NCI-H2107 treated with DMSO at 0.1 percent for 48 hours (cell line): ENCODE measurements at regions not wholly inside any gene's neighbourhood (a gene's known extent, or its start where the extent isn't known, plus 50 kb on each side); places are given as distances from the start of the nearest gene placed in this dataset.
"Not testable (repeated sequence)": the region's sequence is repeated elsewhere in the genome, so short reads cannot be mapped to it uniquely, and the experiment has no call there.

Experiments
- DNase-seq: peaks from one replicate; lab custom pipeline; 2025; ENCODE audit not compliant: unreplicated experiment; lab: John Stamatoyannopoulos, UW

DNA sequence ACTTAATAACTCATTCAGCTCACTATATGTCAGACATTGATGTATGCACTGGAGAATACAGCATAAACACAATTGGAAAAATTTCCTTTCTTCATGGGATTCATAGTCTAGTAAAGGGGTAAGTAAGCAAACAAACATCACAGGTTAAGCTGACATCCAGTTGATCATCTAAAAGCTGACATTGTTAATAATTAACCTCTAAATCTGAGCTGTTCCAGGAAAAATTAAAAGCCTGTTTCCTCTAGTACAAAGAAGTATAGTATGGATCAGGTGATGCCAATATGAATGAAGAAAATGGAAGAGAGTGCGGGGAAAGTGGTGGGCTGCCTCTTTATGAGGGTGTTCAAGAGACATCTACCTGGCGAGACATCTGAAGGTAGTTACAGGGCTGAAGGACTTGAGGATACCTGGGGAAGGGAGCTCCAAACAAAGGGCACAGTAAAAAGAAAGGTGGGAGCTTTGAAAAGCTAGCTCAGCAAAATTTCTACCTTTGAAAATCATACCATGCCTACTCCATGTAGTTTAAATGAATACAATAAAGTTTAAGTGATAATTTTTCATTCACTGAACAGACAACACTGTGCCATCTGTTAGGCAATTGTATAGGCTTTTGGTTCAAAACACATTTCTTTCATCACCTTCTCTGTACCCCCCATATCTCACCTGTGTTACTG, 619.3 kb downstream of the TRIB2 start:
- no peak for DNase-seq

DNA sequence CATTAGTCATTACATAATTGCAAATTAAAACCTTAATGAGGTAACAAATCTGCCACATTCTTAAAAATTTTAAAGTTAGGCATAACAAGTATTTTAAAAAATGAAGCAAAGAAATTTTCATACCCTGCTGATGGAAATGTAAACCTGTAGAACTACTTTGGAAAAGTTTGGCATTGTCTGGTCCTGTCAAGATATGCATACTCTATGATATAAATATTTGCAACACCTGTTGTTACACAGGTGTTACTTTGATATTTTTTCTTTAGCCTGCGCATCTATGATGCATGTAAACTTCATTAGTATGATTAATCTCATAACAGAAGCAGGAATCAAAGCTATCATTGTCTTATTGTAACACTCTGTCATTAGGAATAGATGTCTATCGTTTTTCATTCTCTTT, 634.3 kb downstream of the TRIB2 start:
- no peak for DNase-seq

DNA sequence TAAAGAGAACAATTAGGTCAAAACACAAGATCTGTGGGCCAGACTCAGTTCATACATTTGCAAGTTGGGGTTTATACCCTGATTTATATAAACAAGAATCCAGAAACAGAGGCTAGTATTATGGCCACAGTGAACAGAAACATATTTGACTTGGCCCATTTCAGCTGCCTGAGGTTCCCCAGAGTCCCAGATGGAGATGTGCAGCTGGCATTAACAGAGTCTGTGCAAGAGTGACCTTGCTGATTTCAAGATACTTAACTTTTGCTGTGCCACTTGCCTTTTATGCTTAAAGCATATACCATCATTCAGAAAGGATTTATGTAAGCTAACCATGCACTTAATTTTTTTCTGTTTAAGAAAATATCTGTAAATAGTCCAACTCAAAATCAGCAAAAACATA, 636.3 kb downstream of the TRIB2 start:
- no peak for DNase-seq

DNA sequence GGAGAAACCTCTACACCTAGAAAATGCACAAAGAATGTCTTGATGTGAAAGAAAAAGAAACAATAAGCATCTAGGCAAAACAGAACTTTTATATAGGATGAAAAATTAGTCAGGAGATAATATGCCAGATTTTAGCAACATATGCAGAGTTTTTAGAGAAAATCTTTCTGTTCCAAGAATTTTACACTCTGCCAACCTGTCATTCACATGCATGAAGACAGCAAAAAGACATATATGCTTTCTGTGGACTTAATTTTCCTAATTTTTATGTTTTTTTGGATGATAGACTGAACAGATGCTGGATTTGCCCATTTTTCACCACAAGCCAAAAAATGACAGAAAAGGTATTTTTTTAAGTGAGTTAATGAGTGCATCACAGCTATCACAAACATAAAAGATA, 637.3 kb downstream of the TRIB2 start:
- DNase-seq: no peak

DNA sequence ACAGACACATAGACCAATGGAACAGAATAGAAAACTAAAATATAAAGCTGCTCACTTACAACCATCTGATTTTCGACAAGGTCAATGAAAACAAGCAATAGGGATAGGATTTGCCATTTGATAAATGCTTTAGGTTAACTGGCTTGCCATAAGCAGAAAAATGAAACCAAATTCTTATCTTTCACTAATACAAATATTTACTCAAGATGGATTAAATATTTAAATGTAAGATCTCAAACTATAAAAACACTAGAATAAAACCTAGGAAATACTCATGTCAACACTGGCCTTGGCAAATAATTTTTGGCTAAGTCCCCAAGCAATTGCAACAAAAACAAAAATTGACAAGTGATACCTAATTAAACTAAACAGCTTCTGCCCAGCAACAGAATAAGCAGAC, 665.2 kb downstream of the TRIB2 start:
- not testable (repeated sequence) for DNase-seq

DNA sequence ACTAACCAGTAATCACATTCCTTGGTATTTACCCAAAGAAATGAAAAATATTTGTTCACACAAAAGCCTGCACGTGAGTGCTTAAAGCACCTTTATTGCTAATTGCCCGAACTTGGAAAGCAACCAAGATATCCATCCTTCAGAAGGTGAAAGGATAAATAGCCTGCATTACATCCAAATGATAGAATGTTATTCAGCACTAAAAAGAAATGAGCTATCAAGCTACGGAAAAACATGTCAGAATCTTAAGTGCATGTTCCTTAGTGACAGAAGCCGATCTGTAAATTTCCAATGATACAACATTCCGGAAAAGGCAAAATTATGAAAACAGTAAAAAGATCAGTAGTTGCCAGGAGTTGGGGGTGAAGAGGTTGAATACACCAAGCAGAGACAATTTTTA, 672.4 kb downstream of the TRIB2 start:
- not testable (repeated sequence) for DNase-seq

DNA sequence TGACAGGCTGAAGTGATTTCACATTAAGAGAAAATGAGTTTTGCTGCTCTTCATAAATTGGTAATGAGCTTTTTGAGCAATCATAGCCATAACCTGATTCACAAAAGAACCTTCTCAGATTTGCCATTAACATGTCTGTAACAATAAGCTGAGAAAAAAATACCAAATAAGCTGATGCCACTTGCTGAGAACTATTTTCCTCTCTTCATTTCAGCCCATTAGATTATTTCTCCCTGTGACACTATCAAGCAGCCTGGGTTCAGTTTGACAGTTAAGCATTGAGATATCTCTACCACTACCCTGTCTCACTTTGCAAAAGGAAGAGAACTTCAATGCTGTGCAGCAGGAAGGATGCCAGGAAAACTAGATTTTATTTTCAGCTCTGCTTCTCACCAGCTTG, 673.9 kb downstream of the TRIB2 start:
- no peak for DNase-seq

DNA sequence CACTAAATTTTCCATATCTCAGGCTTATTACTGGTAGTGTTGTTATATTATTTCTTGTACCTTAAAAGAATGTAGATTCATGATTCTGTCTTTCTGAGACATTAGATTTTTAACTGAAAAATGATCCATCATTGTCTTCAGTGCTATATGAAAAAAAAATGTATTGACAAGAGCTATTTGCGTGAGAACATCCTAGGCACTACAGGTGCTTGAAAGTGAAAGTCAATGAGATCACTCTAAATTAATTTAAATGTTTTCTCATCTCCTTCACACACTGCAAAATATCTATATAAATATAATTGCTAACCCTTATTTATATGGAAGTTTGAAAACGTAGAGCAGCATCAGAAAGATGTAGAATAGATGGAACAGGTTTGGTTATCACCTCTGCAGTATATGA, 684.6 kb downstream of the TRIB2 start:
- DNase-seq: no peak

DNA sequence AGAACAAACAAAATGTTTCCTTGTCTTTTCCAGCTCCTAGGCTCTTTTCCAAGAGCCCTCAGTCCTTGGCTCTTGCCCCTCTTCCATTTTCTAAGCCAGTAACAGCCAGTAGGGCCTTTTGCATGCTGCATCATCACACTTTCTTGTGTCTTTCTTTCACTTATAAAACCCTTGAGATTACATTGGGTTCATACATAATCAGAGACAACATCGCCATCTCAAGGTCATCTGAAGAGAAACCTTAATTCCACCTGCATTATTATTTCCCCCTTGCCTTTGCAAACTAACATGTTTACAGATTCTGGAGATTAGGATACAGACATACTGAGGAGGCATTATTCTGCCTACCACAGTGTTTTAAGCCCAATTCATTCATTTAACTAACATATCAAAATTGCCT, 697.3 kb downstream of the TRIB2 start:
- no peak for DNase-seq

DNA sequence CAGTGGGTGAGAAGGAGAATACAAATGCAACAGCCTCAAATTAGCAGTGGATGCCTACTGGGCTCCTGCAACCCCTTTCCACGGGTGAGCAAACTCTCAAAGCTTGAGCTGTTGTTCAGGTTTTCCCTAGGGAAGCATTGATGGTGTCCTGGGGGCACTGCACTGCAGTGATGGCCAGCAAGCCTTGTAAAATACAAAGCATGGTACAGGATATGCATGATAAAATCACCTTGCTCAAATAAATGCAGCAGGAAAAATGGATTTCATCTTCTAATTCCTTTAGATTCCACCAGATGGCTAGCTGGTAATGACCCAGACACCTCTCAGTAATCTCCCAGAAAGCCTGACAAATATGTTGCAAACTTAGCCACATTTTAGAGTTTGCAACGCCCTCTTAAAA, 698.2 kb downstream of the TRIB2 start:
- DNase-seq: no peak

DNA sequence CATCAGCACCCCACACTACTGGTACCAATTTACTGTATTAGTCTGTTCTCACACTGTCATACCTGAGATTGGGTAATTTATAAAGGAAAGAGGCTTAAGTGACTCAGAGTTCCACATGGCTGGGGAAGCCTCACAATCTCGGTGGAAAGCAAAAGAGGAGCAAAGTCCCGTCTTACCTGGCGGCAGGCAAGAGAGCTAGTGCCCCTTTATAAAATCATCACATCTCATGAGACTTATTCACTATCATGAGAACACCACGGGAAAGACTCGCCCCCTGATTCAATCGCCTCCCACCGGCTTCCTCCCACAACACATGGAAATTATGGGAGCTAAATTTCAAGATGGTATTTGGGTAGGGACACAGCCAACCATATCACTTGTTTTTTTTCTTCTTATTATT, 717.2 kb downstream of the TRIB2 start:
- no peak for DNase-seq

DNA sequence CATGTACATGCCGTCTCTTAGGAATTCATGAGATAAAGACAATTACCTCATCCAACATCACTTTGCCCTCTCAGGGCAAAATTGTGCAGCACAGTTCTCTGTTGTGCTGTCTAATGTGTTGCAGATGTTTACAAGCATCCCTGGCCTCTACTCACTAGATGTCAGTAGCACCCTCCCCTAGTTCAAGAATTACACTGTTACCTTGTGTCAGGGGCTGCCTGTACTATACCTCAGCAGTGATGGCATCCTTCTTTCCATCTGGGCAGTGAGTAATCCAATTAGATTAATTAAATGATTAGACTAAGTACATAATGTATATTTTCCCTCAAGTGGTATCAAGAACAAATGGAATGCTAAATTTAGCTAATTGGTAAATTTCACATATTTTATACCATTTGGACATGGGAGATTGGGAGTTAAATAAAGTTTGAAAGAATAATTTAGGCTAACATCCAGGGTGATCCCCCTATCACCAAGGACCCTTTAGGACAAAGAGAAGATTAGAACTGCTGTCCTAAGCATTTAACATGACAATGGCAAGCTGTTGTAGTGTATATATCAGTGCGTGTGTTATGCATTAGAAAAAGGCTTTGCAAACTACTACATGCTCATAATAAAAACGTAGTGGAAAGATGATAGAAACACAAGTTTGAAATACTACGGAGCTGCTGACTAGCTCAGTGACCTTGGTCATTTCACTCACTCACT, 727.0 kb downstream of the TRIB2 start:
- not testable (repeated sequence) for DNase-seq

DNA sequence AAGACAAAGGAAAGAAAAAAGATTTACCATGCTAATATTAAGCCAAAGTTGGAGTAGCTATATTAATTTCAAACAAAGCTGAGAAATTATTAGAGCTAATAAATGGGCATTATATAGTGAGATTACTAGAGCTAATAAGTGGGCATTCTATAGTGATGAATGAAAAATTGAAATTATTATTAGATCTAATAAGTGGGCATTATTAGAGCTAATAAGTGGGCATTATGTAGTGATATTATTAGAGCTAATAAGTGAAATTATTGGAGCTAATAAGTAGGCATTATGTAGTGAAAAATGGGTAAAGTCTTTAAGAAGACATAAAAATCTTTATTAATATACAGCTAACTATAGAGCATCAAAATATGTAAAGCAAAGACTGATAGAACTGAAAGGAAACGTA, 745.7 kb downstream of the TRIB2 start:
- no peak for DNase-seq

DNA sequence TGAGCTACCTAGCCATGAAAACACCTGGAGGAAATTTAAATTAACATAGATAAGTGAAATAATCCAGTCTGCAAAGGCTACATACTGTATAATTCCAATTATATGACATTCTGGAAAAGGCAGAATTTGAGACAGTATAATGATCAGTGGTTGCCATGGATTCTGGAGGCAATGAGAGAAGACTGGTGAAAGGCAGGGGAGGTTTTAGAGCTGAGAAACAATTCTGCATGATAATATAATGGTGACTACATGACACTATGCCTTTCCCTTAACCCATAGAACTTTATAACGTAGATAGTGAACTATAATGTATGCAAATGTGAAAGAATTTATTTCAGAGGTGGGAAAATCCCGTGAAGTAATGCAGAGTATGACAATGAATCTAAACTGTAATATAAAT, 749.3 kb downstream of the TRIB2 start:
- DNase-seq: no peak

DNA sequence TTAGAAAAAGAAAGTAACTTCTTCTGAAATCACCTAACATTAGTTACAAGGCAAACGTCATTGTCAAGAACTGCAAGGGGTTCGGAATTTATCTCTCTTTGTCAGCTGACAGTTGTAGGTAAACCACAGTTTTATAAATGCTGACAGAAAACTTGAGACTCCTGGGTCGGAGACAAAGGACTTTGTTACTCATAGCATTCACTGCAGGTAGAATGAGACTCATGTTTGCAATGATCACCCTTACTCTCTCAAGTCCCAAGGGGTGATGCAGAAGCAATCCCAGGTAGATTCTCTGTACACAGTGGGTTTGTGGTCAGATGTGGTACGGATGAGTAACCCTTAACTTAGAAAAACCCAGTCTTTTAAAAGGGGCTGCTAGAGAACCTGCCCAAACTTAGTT, 757.8 kb downstream of the TRIB2 start:
- no peak for DNase-seq

DNA sequence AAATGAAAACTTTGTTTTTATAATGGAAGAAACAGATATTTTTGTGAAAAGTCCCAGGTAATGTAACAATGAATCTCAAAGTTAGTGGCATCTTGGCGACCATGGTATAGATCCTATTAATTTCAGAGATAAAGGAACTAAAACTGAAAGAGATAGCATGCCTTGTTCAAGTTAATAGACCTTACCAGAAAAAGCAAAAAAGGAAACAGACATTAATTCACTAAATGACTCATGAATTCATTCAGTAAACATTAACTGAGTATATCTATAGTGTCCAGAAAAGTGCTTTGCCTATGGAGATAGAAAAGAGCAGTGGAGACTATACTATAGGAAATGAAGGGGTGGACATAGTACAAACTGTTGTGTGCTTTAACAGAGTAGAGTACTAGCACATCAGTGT, 763.3 kb downstream of the TRIB2 start:
- no peak for DNase-seq

DNA sequence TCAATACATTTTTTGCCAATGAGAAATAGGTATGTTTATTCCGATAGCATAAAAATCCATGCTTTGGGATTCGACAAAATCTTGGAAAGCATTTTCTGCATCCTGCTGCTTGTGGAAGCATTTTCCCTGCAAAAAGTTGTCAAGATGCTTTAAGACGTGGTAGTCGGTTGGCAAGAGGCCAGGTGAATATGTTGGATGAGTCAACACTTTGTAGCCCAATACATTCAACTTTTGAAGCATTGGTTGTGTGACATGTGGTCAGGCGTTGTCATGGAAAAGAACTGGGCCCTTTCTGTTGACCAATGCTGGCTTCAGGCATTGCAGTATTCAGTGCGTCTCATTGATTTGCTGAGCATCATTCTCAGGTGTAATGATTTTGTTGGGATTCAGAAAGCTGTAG, 764.5 kb downstream of the TRIB2 start:
- DNase-seq: no peak

DNA sequence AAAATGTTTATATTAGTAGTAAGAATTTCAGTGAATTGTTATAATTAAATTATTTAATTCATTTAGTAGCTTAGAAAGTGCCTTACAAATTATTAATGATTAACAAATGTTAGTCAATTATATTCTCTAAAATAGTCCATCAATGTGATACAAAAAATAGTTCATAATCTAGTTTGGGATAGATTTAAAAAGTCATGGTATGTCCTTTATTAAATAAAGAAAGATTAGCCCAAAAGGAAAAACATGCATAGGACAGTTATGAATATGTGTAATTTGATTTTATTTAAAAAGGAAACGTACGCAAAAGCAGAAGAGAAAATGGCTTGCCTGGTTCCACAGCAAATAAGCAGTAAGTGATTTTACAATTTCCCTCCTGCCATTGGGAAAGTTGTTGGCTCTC, 768.5 kb downstream of the TRIB2 start:
- no peak for DNase-seq

DNA sequence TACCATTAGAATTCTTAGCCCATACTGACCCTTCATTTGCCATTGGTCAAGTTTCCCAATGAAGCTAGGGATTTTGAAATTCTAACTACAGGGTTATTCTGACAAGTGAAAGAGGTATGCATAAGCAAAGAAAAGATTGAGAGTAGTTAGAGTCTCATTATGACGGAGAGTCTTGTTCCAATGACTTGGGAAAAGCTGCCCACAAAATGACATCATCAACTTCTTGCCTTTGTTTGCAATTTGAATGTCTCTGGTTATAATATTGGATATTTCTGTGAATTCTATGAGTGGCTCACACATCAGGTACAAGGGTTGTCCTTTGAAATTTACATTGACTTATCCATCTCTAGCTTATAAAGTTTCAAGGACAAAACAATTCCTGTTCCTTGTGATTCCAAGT, 772.2 kb downstream of the TRIB2 start:
- no peak for DNase-seq

DNA sequence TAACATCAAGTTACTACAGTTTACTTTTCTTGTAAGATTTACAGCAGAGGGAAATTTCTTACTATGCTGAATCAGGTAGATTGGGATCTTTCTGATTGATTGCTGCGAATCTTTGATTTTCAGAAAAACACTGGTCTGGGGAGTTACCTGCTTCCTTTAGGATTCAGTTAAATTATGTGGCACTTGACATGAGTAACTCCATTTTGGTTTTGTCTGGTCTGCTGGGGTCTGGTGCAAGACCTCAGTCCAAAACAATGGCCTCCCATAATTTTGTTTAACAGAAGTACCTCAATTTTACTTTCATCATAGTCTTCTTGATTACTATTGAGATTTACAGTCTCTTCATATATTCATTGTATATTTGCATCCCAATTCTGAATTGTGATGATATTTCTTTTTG, 775.5 kb downstream of the TRIB2 start:
- no peak for DNase-seq

DNA sequence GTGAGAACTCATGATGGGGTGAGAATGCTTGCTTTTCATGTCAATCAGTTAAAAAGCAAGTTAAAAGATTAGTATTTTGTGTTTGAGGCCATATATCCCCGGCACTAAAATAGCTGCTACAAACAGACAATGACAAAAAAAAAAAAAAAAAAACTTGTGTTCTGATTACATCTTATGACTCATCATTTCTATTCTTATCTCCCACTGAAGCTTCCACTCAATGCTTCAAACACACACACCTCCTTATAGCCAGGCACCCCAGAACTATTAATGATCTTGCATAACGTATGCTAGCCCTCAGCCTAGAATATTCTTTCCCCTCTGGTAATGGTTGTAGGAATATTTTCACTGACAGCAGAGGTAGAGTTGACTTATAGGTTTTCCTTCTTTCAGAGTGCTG, 778.3 kb downstream of the TRIB2 start:
- DNase-seq: no peak

DNA sequence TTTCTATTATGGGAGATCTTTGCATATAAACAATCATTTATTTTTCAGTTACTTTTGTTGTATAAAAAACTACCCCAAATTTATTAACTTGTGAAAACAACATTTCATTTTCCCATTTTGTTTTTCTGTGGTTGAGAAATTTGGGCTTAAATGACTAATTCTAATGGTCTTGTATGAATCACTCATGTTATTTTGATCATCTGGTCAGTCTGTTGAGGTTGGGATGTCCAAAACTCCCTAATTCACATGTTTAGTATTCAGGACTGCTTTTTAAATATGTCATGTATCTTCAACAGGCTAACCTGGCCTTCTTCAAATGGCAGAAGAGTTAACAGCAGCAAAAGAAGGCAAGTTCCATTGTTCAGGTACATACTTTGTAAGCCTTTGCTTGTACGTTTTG, 788.1 kb downstream of the TRIB2 start:
- no peak for DNase-seq

DNA sequence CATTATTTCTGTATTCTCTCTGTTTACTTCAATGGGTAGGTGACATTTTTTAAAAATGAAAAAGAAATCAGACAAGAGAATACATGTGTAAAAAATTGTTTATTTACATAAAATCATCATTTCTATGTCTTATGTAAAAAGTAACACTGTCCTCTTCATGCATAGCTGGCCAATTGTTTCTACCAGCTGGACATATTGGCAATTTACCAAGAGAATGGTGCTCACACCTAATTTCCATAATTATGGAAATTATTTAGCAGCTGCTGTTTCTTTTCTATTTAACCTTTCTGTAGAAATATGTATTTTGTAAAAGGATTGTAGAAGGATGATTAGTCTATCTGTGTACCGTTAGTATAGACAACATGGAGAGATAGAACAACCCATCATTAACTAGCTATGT, 791.9 kb downstream of the TRIB2 start:
- DNase-seq: no peak
